IMR-90 (cell line): ENCODE measurements at regions not wholly inside any gene's neighbourhood (a gene's known extent, or its start where the extent isn't known, plus 50 kb on each side); places are given as distances from the start of the nearest gene placed in this dataset.

ENCODE experiments used
- ATAC-seq: fragments of 200-7000 bp; cut with Tn5 transposase; 2 replicates; pipeline ENCODE4 v1.9.1; 2020; ENCODE audit warnings: low read depth, mild to moderate bottlenecking, moderate library complexity
- BruUV-seq: library from RNA; stranded (reverse); fragments of 400-500 nt; replicated peaks from 2 replicates; lab custom pipeline; 2021; lab: Mats Ljungman, UMichigan
- CTCF ChIA-PET: fragments of 300-600 bp; formaldehyde crosslinking; extraction: SDS; loops from one replicate; lab custom pipeline; 2021; ENCODE audit warnings: antibody characterized with exemption; lab: Yijun Ruan, JAX
- POLR2A ChIA-PET: fragments of 300-600 bp; sonication (Branson Sonifier 250); formaldehyde crosslinking; loops from one replicate; lab custom pipeline; 2022; ENCODE audit warnings: antibody characterized with exemption; ENCODE audit not compliant: unreplicated experiment; lab: Charles Lee
- DNase-seq: peaks from one replicate; pipeline ENCODE4 v3.0.0; 2013
- H2AFZ ChIP-seq: replicated peaks from 2 replicates; pipeline ENCODE3; 2013; ENCODE audit warnings: low read length, mild to moderate bottlenecking; ENCODE audit not compliant: poor library complexity
- H2AK5ac ChIP-seq: 2 replicates; pipeline ENCODE4 v1.6.1; 2013; ENCODE audit warnings: low read depth, low read length, inconsistent platforms
- H2AK9ac ChIP-seq: replicated peaks from 2 replicates; pipeline ENCODE3; 2013; ENCODE audit warnings: mild to moderate bottlenecking, low read depth, low read length, moderate library complexity; ENCODE audit not compliant: poor library complexity
- H2BK120ac ChIP-seq: 2 replicates; pipeline ENCODE4 v1.6.1; 2013; ENCODE audit warnings: low read depth, low read length, inconsistent platforms
- H2BK15ac ChIP-seq: 3 replicates; pipeline ENCODE4 v1.6.1; 2013; ENCODE audit warnings: low read depth, low read length, inconsistent platforms
- H2BK20ac ChIP-seq: 2 replicates; pipeline ENCODE4 v1.6.1; 2013; ENCODE audit warnings: low read depth, mild to moderate bottlenecking, inconsistent platforms, low read length, moderate library complexity
- H2BK5ac ChIP-seq: 2 replicates; pipeline ENCODE4 v1.6.1; 2013; ENCODE audit warnings: mild to moderate bottlenecking, low read depth, low read length, inconsistent platforms; ENCODE audit not compliant: poor library complexity, severe bottlenecking
- H3K14ac ChIP-seq: replicated peaks from 2 replicates; pipeline ENCODE4 v1.6.1; 2013; ENCODE audit warnings: low read depth, low read length, inconsistent platforms
- H3K18ac ChIP-seq: 2 replicates; pipeline ENCODE4 v1.6.1; 2013; ENCODE audit warnings: low read depth, low read length, control low read depth
- H3K23ac ChIP-seq: 2 replicates; pipeline ENCODE4 v1.6.1; 2013; ENCODE audit warnings: low read depth, low read length, inconsistent platforms
- H3K27ac ChIP-seq: 2 replicates; pipeline ENCODE4 v1.5.1; 2013; ENCODE audit warnings: mild to moderate bottlenecking, control low read depth, low read length; ENCODE audit not compliant: insufficient read depth
- H3K27me3 ChIP-seq: 2 replicates; pipeline ENCODE4 v1.6.1; 2013; ENCODE audit warnings: low read length; ENCODE audit not compliant: control insufficient read depth, insufficient read depth
- H3K36me3 ChIP-seq: 2 replicates; pipeline ENCODE4 v1.6.1; 2013; ENCODE audit warnings: low read length, mixed read lengths; ENCODE audit not compliant: control insufficient read depth, insufficient read depth
- H3K4ac ChIP-seq: 2 replicates; pipeline ENCODE4 v1.6.1; 2013; ENCODE audit warnings: low read depth, low read length, inconsistent platforms
- H3K4me1 ChIP-seq: 2 replicates; pipeline ENCODE4 v1.6.1; 2013; ENCODE audit warnings: low read length, mixed read lengths; ENCODE audit not compliant: control insufficient read depth, insufficient read depth
- H3K4me2 ChIP-seq: 2 replicates; pipeline ENCODE4 v1.6.1; 2013; ENCODE audit warnings: low read depth, mild to moderate bottlenecking, control low read depth, low read length, moderate library complexity
- H3K4me3 ChIP-seq: 2 replicates; pipeline ENCODE4 v1.5.1; 2013; ENCODE audit warnings: low read depth, mild to moderate bottlenecking, control low read depth, low read length, moderate library complexity; ENCODE audit not compliant: insufficient read depth
- H3K56ac ChIP-seq: 2 replicates; pipeline ENCODE4 v1.6.1; 2013; ENCODE audit warnings: low read length, inconsistent platforms; ENCODE audit not compliant: insufficient read depth; ENCODE audit errors: extremely low read depth
- H3K79me1 ChIP-seq, 2 experiments: 2 replicates each; pipeline ENCODE4 v1.6.1; 2013; ENCODE audit warnings: low read length in 2 of 2, inconsistent platforms in 1 of 2, low read depth in 1 of 2
- H3K9ac ChIP-seq: 2 replicates; pipeline ENCODE4 v1.6.1; 2013; ENCODE audit warnings: low read depth, low read length, control low read depth
- H3K9me1 ChIP-seq: 2 replicates; pipeline ENCODE4 v1.6.1; 2013; ENCODE audit warnings: low read length, inconsistent platforms; ENCODE audit not compliant: insufficient read depth
- H3K9me3 ChIP-seq: 2 replicates; pipeline ENCODE4 v1.6.1; 2013; ENCODE audit warnings: low read length; ENCODE audit not compliant: control insufficient read depth, insufficient read depth
- H4K20me1 ChIP-seq: 2 replicates; pipeline ENCODE4 v1.6.1; 2013; ENCODE audit warnings: low read length, inconsistent platforms; ENCODE audit not compliant: insufficient read depth
- H4K5ac ChIP-seq: 2 replicates; pipeline ENCODE4 v1.6.1; 2013; ENCODE audit warnings: mild to moderate bottlenecking, low read depth, low read length, control low read depth
- H4K8ac ChIP-seq, 2 experiments: 2 replicates each; pipeline ENCODE4 v1.6.1; 2013; ENCODE audit warnings: low read depth in 2 of 2, low read length in 2 of 2, control low read depth in 1 of 2, inconsistent platforms in 1 of 2
- H4K91ac ChIP-seq: 2 replicates; pipeline ENCODE4 v1.6.1; 2013; ENCODE audit warnings: low read depth, low read length, inconsistent platforms; ENCODE audit not compliant: insufficient read depth
- BHLHE40 ChIP-seq: fragments of 150-350 bp; IDR thresholded peaks from 2 replicates; pipeline ENCODE4 v1.6.1; 2016; ENCODE audit warnings: mild to moderate bottlenecking, low read depth, low read length
- CEBPB ChIP-seq: IDR thresholded peaks from 2 replicates; pipeline ENCODE4 v1.6.1; 2012; ENCODE audit warnings: low read depth, low read length, improper control_type of control experiment
- ELK1 ChIP-seq: fragments of 150-350 bp; IDR thresholded peaks from 2 replicates; pipeline ENCODE4 v1.6.1; 2016; ENCODE audit warnings: low read depth, mild to moderate bottlenecking, low read length, moderate library complexity, borderline replicate concordance
- MAFK ChIP-seq: IDR thresholded peaks from 2 replicates; pipeline ENCODE4 v1.6.1; 2012; ENCODE audit warnings: low read depth, low read length, improper control_type of control experiment
- MAZ ChIP-seq: IDR thresholded peaks from 2 replicates; pipeline ENCODE4 v1.6.1; 2012; ENCODE audit warnings: low read depth, mild to moderate bottlenecking, low read length, improper control_type of control experiment, moderate library complexity, borderline replicate concordance
- MXI1 ChIP-seq: IDR thresholded peaks from 2 replicates; pipeline ENCODE4 v1.6.1; 2012; ENCODE audit warnings: low read depth, mild to moderate bottlenecking, low read length, moderate library complexity, borderline replicate concordance
- NFE2L2 ChIP-seq: fragments of 150-350 bp; IDR thresholded peaks from 2 replicates; pipeline ENCODE4 v1.6.1; 2016; ENCODE audit warnings: low read depth, mild to moderate bottlenecking, low read length
- POLR2A ChIP-seq: IDR thresholded peaks from 2 replicates; pipeline ENCODE4 v1.6.1; 2012; ENCODE audit warnings: mild to moderate bottlenecking, low read depth, low read length
- RFX5 ChIP-seq: IDR thresholded peaks from 2 replicates; pipeline ENCODE4 v1.8.0; 2012; ENCODE audit warnings: low read depth, mild to moderate bottlenecking, low read length, moderate library complexity
- SMC3 ChIP-seq: fragments of 150-350 bp; IDR thresholded peaks from 2 replicates; pipeline ENCODE4 v1.6.1; 2016; ENCODE audit warnings: low read depth, mild to moderate bottlenecking, antibody characterized with exemption, low read length, moderate library complexity
- WGBS, 2 experiments: methylation state at CpG; one replicate each; pipeline versions ENCODE4 v1.1.5 to v1.1.7; 2013; ENCODE audit warnings: missing lambda C conversion rate in 2 of 2; ENCODE audit not compliant: insufficient read length in 1 of 2; ENCODE audit errors: extremely low coverage in 2 of 2; 5-methylcytosine and 5-hydroxymethylcytosine counted together
- dilution Hi-C: fragments of 300-500 bp; cut with HindIII; formaldehyde crosslinking; loops from one replicate; pipeline ENCODE4 v1.14.3; 2018; ENCODE audit warnings: low sequenced_read_pairs; ENCODE audit not compliant: unreplicated experiment
- in situ Hi-C: fragments of 300-500 bp; cut with MboI; formaldehyde crosslinking; loops from 3 replicates; pipeline ENCODE4 v1.14.3; 2019; ENCODE audit warnings: low sequenced_read_pairs, inconsistent platforms, mixed read lengths
- intact Hi-C: fragments of 100-400 bp; cut with micrococcal nuclease; formaldehyde crosslinking; loops from 2 replicates; pipeline ENCODE4 v1.10.0; 2022
- TF ChIP-seq, protein P1 (sequence below): conservative IDR thresholded peaks from 2 replicates; pipeline ENCODE4 v1.5.1; 2012; ENCODE audit warnings: mild to moderate bottlenecking, low read depth, low read length, improper control_type of control experiment
- TF ChIP-seq, protein P2 (sequence below): fragments of 150-350 bp; IDR thresholded peaks from 2 replicates; pipeline ENCODE4 v1.6.1; 2017; ENCODE audit warnings: mild to moderate bottlenecking, antibody characterized with exemption, low read length, low read depth

GRCh38 chr5:158275511-158275910 is 416.6 kb upstream of the CLINT1 start:
- Histone ChIP-seq H2BK120ac (no peak overlapping the region), H2AFZ (no peak overlapping the region), H3K79me1 (no peaks in the 10 kb centered on the region), H3K4ac (no peak overlapping the region), H2BK5ac (no peak overlapping the region), H3K23ac (no peak overlapping the region), H2BK20ac (no peak overlapping the region), H3K9me3 (no peaks in the 10 kb centered on the region), H4K20me1 (no peaks in the 10 kb centered on the region), H2AK5ac (no peak overlapping the region), H3K27ac (no peak overlapping the region), H2BK15ac (no peak overlapping the region), H2AK9ac (no peak overlapping the region), H3K4me3 (no peak overlapping the region), H3K4me2 (no peak overlapping the region), H3K18ac (no peak overlapping the region), H3K56ac (no peak overlapping the region), H3K14ac (no peak overlapping the region), H4K91ac (no peak overlapping the region), H3K4me1 (no peaks in the 10 kb centered on the region), H3K36me3 (no peaks in the 10 kb centered on the region), H3K27me3 (no peaks in the 10 kb centered on the region), H3K9me1 (no peaks in the 10 kb centered on the region), H4K5ac (no peak overlapping the region), H3K9ac (no peak overlapping the region), H4K8ac (no peak overlapping the region)
- no peak for TF ChIP-seq NFE2L2
- no peak for TF ChIP-seq POLR2A
- TF ChIP-seq RFX5 = no peak
- TF ChIP-seq CEBPB = no peak
- TF ChIP-seq, protein P1, sequence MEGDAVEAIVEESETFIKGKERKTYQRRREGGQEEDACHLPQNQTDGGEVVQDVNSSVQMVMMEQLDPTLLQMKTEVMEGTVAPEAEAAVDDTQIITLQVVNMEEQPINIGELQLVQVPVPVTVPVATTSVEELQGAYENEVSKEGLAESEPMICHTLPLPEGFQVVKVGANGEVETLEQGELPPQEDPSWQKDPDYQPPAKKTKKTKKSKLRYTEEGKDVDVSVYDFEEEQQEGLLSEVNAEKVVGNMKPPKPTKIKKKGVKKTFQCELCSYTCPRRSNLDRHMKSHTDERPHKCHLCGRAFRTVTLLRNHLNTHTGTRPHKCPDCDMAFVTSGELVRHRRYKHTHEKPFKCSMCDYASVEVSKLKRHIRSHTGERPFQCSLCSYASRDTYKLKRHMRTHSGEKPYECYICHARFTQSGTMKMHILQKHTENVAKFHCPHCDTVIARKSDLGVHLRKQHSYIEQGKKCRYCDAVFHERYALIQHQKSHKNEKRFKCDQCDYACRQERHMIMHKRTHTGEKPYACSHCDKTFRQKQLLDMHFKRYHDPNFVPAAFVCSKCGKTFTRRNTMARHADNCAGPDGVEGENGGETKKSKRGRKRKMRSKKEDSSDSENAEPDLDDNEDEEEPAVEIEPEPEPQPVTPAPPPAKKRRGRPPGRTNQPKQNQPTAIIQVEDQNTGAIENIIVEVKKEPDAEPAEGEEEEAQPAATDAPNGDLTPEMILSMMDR = no peak
- no peak for TF ChIP-seq BHLHE40
- no peak for TF ChIP-seq SMC3
- no peak for TF ChIP-seq MXI1
- TF ChIP-seq ELK1 = no peak
- TF ChIP-seq, protein P2, sequence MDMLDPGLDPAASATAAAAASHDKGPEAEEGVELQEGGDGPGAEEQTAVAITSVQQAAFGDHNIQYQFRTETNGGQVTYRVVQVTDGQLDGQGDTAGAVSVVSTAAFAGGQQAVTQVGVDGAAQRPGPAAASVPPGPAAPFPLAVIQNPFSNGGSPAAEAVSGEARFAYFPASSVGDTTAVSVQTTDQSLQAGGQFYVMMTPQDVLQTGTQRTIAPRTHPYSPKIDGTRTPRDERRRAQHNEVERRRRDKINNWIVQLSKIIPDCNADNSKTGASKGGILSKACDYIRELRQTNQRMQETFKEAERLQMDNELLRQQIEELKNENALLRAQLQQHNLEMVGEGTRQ = no peak
- TF ChIP-seq MAFK = no peak
- TF ChIP-seq MAZ = no peak
- in situ Hi-C loops (no loop called here), intact Hi-C loops (no loop called here), dilution Hi-C loops (no loop called here)
- BruUV-seq = no TSS peak
- no peak for DNase-seq
- POLR2A ChIA-PET = interaction anchor here (0.6 kb wide), 1 partner anchor 34 kb away, joined by 3 read pairs; no protein-coding TSS in a partner anchor
- CTCF ChIA-PET = no interaction called here
- 40% methylated on average over 2 of the region's 6 CpGs; no CpG with 5 or more reads in 1 of the 2 experiments for WGBS, 2 experiments
- no peak for ATAC-seq
